ENCODE measurements at regions not wholly inside any gene's neighbourhood (a gene's known extent, or its start where the extent isn't known, plus 50 kb on each side); places are given as distances from the start of the nearest gene placed in this dataset.

DNA sequence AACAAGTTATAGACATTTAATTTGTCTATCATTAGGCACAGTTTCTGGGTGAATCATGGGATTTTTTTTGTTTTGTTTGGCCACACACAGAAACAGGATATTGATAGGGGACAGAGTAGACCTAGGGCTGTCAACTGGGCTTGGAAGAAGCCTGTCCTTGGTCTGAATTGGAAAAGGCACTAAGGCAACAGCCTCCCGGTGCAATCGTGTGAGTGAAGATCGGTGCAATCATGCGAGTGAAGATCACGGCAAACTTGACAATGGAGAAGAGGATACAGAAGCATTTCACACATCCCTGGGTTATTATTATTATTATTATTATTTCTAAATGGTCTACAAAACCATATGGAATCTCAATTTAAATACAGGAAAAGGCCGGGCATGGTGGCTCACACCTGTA lies 94.5 kb downstream of the ACKR3 start:
- Histone ChIP-seq H2AFZ (ENCODE audit: low read length) (no peak overlapping the region), H3K36me3 (replicated peaks; ENCODE audit: insufficient read depth, low read length) (no peaks in the 10 kb centered on the region), H3K4me2 (ENCODE audit: low read depth, low read length) (no peak overlapping the region), H4K20me1 (ENCODE audit: insufficient read depth, low read length) (no peaks in the 10 kb centered on the region), H3K27me3 (replicated peaks; ENCODE audit: insufficient read depth, low read length) (no peaks in the 10 kb centered on the region), H3K9me3 (replicated peaks; ENCODE audit: insufficient read depth, low read length) (no peaks in the 10 kb centered on the region), H3K9me2 (replicated peaks; ENCODE audit: insufficient read depth, low read length) (no peaks in the 10 kb centered on the region), H3K4me3 (ENCODE audit: low read length) (no peak overlapping the region), H3F3A (ENCODE audit: insufficient read depth, low read length) (no peaks in the 10 kb centered on the region), H3K9ac (ENCODE audit: low read length) (no peak overlapping the region), H3K27ac (ENCODE audit: low read length) (no peak overlapping the region), H3K4me1 (ENCODE audit: low read length) (no peaks in the 10 kb centered on the region), H3K79me2 (ENCODE audit: low read length) (no peaks in the 10 kb centered on the region)
- TF ChIP-seq EZH2 (optimal IDR thresholded peaks at IDR 0.05; ENCODE audit: low read depth, low read length), result no peak
- TF ChIP-seq, protein P1, sequence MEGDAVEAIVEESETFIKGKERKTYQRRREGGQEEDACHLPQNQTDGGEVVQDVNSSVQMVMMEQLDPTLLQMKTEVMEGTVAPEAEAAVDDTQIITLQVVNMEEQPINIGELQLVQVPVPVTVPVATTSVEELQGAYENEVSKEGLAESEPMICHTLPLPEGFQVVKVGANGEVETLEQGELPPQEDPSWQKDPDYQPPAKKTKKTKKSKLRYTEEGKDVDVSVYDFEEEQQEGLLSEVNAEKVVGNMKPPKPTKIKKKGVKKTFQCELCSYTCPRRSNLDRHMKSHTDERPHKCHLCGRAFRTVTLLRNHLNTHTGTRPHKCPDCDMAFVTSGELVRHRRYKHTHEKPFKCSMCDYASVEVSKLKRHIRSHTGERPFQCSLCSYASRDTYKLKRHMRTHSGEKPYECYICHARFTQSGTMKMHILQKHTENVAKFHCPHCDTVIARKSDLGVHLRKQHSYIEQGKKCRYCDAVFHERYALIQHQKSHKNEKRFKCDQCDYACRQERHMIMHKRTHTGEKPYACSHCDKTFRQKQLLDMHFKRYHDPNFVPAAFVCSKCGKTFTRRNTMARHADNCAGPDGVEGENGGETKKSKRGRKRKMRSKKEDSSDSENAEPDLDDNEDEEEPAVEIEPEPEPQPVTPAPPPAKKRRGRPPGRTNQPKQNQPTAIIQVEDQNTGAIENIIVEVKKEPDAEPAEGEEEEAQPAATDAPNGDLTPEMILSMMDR (IDR thresholded peaks at IDR 0.05; ENCODE audit: low read length), result no peak
- TF ChIP-seq EZH2phosphoT487 (IDR thresholded peaks at IDR 0.05; ENCODE audit: low read length), result no peak
- no peak for DNase-seq

DNA sequence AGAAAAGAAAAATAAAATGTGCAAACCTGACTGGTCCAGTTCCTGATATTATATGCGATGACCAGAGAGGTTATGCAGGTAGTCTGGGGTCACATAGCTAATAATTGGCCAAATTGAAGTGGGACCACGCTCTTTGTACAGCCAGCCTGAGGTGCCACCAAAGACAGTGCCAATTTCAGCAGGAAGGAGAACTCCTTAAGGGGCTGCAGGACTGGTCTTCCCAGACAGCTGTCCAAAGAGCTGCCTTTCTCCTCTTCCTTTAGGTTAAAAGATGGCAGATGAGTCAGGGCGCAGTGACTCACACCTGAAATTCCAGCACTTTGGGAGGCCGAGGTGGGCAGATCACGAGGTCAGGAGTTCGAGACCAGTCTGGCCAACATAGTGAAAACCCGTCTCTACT lies 95.5 kb downstream of the ACKR3 start:
- DNase-seq, result no peak
- Histone ChIP-seq H3K79me2 (ENCODE audit: low read length) (no peaks in the 10 kb centered on the region), H3K27me3 (replicated peaks; ENCODE audit: insufficient read depth, low read length) (no peaks in the 10 kb centered on the region), H4K20me1 (ENCODE audit: insufficient read depth, low read length) (no peaks in the 10 kb centered on the region), H3K4me1 (ENCODE audit: low read length) (no peaks in the 10 kb centered on the region), H3K27ac (ENCODE audit: low read length) (no peak overlapping the region), H3K9me3 (replicated peaks; ENCODE audit: insufficient read depth, low read length) (no peaks in the 10 kb centered on the region), H3K36me3 (replicated peaks; ENCODE audit: insufficient read depth, low read length) (no peaks in the 10 kb centered on the region), H3F3A (ENCODE audit: insufficient read depth, low read length) (no peaks in the 10 kb centered on the region), H3K9me2 (replicated peaks; ENCODE audit: insufficient read depth, low read length) (no peaks in the 10 kb centered on the region), H3K4me3 (ENCODE audit: low read length) (no peak overlapping the region), H3K4me2 (ENCODE audit: low read depth, low read length) (no peak overlapping the region), H3K9ac (ENCODE audit: low read length) (no peak overlapping the region), H2AFZ (ENCODE audit: low read length) (no peak overlapping the region)
- TF ChIP-seq EZH2phosphoT487 (IDR thresholded peaks at IDR 0.05; ENCODE audit: low read length), result no peak
- TF ChIP-seq EZH2 (optimal IDR thresholded peaks at IDR 0.05; ENCODE audit: low read depth, low read length), result no peak

DNA sequence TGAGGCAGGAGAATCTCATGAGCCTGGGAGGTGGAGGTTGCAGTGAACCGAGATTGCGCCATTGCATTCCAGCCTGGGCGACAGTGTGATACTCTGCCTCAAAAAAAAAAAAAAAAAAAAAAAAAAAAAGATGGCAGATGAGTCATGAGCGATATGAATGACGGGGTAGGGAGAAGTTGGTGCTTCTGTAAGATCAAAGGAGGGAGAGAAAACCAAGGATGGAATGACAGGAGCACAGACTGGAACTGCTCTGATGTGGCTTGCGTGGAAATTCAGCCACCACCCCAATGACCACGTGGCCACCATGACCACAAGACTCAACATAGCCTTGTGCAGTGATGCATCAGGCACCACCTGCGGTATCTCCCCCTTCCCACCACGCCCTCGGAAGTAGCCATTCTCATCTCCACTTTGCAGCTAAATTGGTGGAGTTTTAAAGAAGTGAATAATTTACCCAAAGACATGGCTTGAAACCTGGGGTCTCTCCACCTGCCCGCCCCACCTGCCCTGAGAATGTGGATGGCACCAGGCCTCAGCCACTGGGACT lies 96.0 kb downstream of the ACKR3 start:
- no peaks in the 10 kb centered on the region for H3K79me2 ChIP-seq (ENCODE audit: low read length)
- no peak overlapping the region for H3K9ac ChIP-seq (ENCODE audit: low read length)
- no peak overlapping the region for H2AFZ ChIP-seq (ENCODE audit: low read length)
- H3K27me3 ChIP-seq (replicated peaks; ENCODE audit: insufficient read depth, low read length), result no peaks in the 10 kb centered on the region
- no peak overlapping the region for H3K27ac ChIP-seq (ENCODE audit: low read length)
- no peaks in the 10 kb centered on the region for H3K4me1 ChIP-seq (ENCODE audit: low read length)
- TF ChIP-seq EZH2phosphoT487 (IDR thresholded peaks at IDR 0.05; ENCODE audit: low read length), result no peak
- TF ChIP-seq, protein P1 (IDR thresholded peaks at IDR 0.05; ENCODE audit: low read length), result no peak
- no peak for TF ChIP-seq EZH2 (optimal IDR thresholded peaks at IDR 0.05; ENCODE audit: low read depth, low read length)
- no peak for DNase-seq
- H3K4me2 ChIP-seq (ENCODE audit: low read depth, low read length), result no peak overlapping the region
- no peaks in the 10 kb centered on the region for H3K36me3 ChIP-seq (replicated peaks; ENCODE audit: insufficient read depth, low read length)
- H4K20me1 ChIP-seq (ENCODE audit: insufficient read depth, low read length), result no peaks in the 10 kb centered on the region
- H3F3A ChIP-seq (ENCODE audit: insufficient read depth, low read length), result no peaks in the 10 kb centered on the region
- no peak overlapping the region for H3K4me3 ChIP-seq (ENCODE audit: low read length)
- H3K9me2 ChIP-seq (replicated peaks; ENCODE audit: insufficient read depth, low read length), result no peaks in the 10 kb centered on the region
- H3K9me3 ChIP-seq (replicated peaks; ENCODE audit: insufficient read depth, low read length), result no peaks in the 10 kb centered on the region

DNA sequence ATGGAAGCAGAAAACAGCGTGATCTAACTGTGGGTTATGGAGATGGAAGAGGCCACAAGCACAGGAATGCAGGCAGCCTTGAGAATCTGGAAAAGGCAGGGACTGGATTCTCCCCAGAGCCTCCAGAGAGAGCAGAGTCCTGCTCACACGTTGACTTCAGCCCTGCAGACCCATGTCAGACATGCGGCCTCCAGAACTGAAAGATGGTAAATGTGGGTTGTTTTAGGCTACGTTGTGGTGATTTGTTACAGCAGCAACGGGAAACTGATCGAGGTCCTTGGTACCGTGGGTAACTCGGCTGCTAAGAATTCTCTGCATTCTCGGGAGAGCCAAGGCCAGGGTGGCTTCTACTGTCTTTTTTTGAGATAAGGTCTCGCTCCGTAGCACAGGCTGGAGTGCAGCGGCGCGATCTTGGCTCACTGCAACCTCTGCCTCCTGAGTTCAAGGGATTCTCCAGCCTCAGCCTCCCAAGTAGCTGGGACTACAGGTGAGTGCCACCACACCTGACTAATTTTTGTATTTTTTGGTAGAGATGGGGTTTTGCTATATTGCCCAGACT lies 97.1 kb downstream of the ACKR3 start:
- Histone ChIP-seq H3K36me3 (replicated peaks; ENCODE audit: insufficient read depth, low read length) (no peaks in the 10 kb centered on the region), H3K27ac (ENCODE audit: low read length) (no peak overlapping the region), H3K9me2 (replicated peaks; ENCODE audit: insufficient read depth, low read length) (no peaks in the 10 kb centered on the region), H3K27me3 (replicated peaks; ENCODE audit: insufficient read depth, low read length) (no peaks in the 10 kb centered on the region), H3K4me3 (ENCODE audit: low read length) (no peak overlapping the region), H3K9me3 (replicated peaks; ENCODE audit: insufficient read depth, low read length) (no peaks in the 10 kb centered on the region), H3K4me1 (ENCODE audit: low read length) (no peaks in the 10 kb centered on the region), H2AFZ (ENCODE audit: low read length) (no peak overlapping the region), H3K4me2 (ENCODE audit: low read depth, low read length) (no peak overlapping the region), H3K79me2 (ENCODE audit: low read length) (no peaks in the 10 kb centered on the region), H3F3A (ENCODE audit: insufficient read depth, low read length) (no peaks in the 10 kb centered on the region), H4K20me1 (ENCODE audit: insufficient read depth, low read length) (no peaks in the 10 kb centered on the region), H3K9ac (ENCODE audit: low read length) (no peak overlapping the region)
- TF ChIP-seq EZH2 (optimal IDR thresholded peaks at IDR 0.05; ENCODE audit: low read depth, low read length) (no peak), EZH2phosphoT487 (IDR thresholded peaks at IDR 0.05; ENCODE audit: low read length) (no peak)
- TF ChIP-seq, protein P1 (IDR thresholded peaks at IDR 0.05; ENCODE audit: low read length), result no peak
- DNase-seq, result no peak
